ENCODE measurements at regions not wholly inside any gene's neighbourhood (a gene's known extent, or its start where the extent isn't known, plus 50 kb on each side); places are given as distances from the start of the nearest gene placed in this dataset.
"Not testable (repeated sequence)": the region's sequence is repeated elsewhere in the genome, so short reads cannot be mapped to it uniquely, and the experiment has no call there.

- no peak for TF ChIP-seq CTCF (IDR thresholded peaks at IDR 0.05)
- ATAC-seq (no peak), DNase-seq (no peak)
- Histone ChIP-seq H3K27me3 (no peaks in the 10 kb centered on the region), H3K9me3 (no peaks in the 10 kb centered on the region), H3K27ac (no peak overlapping the region), H3K4me1 (no peaks in the 10 kb centered on the region), H3K4me3 (no peak overlapping the region), H3K36me3 (no peaks in the 10 kb centered on the region)
- intact Hi-C loops (cut with DNase I), result no loop called here
Observed at GRCh38 chr16:79883494-79883893, 283.0 kb upstream of the MAF start.

GRCh38 chr16:79882340-79883005 lies 281.9 kb upstream of the MAF start:
- TF ChIP-seq CTCF (IDR thresholded peaks at IDR 0.05), result no peak
- intact Hi-C loops (cut with DNase I), result no loop called here
- ATAC-seq (no peak), DNase-seq (no peak)
- H3K27ac ChIP-seq, result no peak overlapping the region
- no peaks in the 10 kb centered on the region for H3K9me3 ChIP-seq
- no peak overlapping the region for H3K4me3 ChIP-seq
- H3K4me1 ChIP-seq, result no peaks in the 10 kb centered on the region
- H3K27me3 ChIP-seq, result no peaks in the 10 kb centered on the region
- no peaks in the 10 kb centered on the region for H3K36me3 ChIP-seq

- ATAC-seq; H3K27ac ChIP-seq; H3K36me3 ChIP-seq; H3K4me1 ChIP-seq; H3K4me3 ChIP-seq; H3K9me3 ChIP-seq; intact Hi-C loops (cut with DNase I); DNase-seq; H3K27me3 ChIP-seq: not testable (repeated sequence)
Observed at GRCh38 chr16:79881107-79881506, 280.6 kb upstream of the MAF start.

- Histone ChIP-seq H3K4me3 (no peak overlapping the region), H3K27ac (no peak overlapping the region), H3K36me3 (no peaks in the 10 kb centered on the region), H3K4me1 (no peaks in the 10 kb centered on the region), H3K27me3 (no peaks in the 10 kb centered on the region), H3K9me3 (no peaks in the 10 kb centered on the region)
- ATAC-seq (no peak), DNase-seq (no peak)
- intact Hi-C loops (cut with DNase I), result no loop called here
- TF ChIP-seq CTCF (IDR thresholded peaks at IDR 0.05), result no peak
Observed at GRCh38 chr16:79876332-79876730, 275.8 kb upstream of the MAF start.

GRCh38 chr16:79874391-79874790 lies 273.9 kb upstream of the MAF start:
- no peak for DNase-seq
- H3K36me3 ChIP-seq, result no peaks in the 10 kb centered on the region

GRCh38 chr16:79873825-79874224 lies 273.3 kb upstream of the MAF start:
- intact Hi-C loops (cut with DNase I), result no loop called here
- H3K4me3 ChIP-seq, result no peak overlapping the region
- H3K9me3 ChIP-seq, result no peaks in the 10 kb centered on the region
- DNase-seq (no peak), ATAC-seq (no peak)
- no peaks in the 10 kb centered on the region for H3K36me3 ChIP-seq
- TF ChIP-seq CTCF (IDR thresholded peaks at IDR 0.05), result no peak
- H3K4me1 ChIP-seq, result no peaks in the 10 kb centered on the region
- no peaks in the 10 kb centered on the region for H3K27me3 ChIP-seq
- no peak overlapping the region for H3K27ac ChIP-seq

More at GRCh38 chr16:79874391-79874790, 273.9 kb upstream of the MAF start:
- H3K4me1 ChIP-seq, result no peaks in the 10 kb centered on the region
- H3K27ac ChIP-seq, result no peak overlapping the region
- no peaks in the 10 kb centered on the region for H3K27me3 ChIP-seq
- ATAC-seq, result peak; percentile 15
- no peaks in the 10 kb centered on the region for H3K9me3 ChIP-seq
- no peak overlapping the region for H3K4me3 ChIP-seq
- intact Hi-C loops (cut with DNase I), result no loop called here
- TF ChIP-seq CTCF (IDR thresholded peaks at IDR 0.05), result no peak

Data from upper lobe of right lung (tissue), 1 donor.